Right atrium auricular region (tissue), 2 donors: ENCODE measurements at regions not wholly inside any gene's neighbourhood (a gene's known extent, or its start where the extent isn't known, plus 50 kb on each side); places are given as distances from the start of the nearest gene placed in this dataset.

Source experiments
- DNase-seq: peaks from one replicate; pipeline ENCODE4 v3.0.0-alpha.2; 2019; ENCODE audit warnings: low spot score
- H3K27ac ChIP-seq, 2 donors: fragments of 200-600 bp; sonication (generic); 1 replicate in 1 of 2; 2 replicates in 1 of 2; pipeline ENCODE4 v1.5.1; 2016 to 2019
- H3K27me3 ChIP-seq, 2 donors: fragments of 200-600 bp; sonication (generic); one replicate each; pipeline versions ENCODE4 v1.5.1 to v1.6.0; 2017 to 2019
- H3K36me3 ChIP-seq: fragments of 200-600 bp; sonication (generic); one replicate; pipeline ENCODE4 v1.5.1; 2016
- H3K4me1 ChIP-seq, 2 donors: fragments of 200-600 bp; sonication (generic); one replicate each; pipeline versions ENCODE4 v1.5.1 to v1.6.0; 2017 to 2019
- H3K4me3 ChIP-seq, 2 donors: fragments of 200-600 bp; sonication (generic); 1 replicate in 1 of 2; 2 replicates in 1 of 2; pipeline ENCODE4 v1.5.1; 2017 to 2019; ENCODE audit warnings: mild to moderate bottlenecking in 1 of 2, moderate library complexity in 1 of 2
- H3K9me3 ChIP-seq, 2 donors: fragments of 200-600 bp; sonication (generic); one replicate each; pipeline ENCODE4 v1.5.1; 2019
- CTCF ChIP-seq, 2 donors: fragments of 200-600 bp; sonication (generic); IDR thresholded peaks; one replicate each; pipeline ENCODE4 v1.5.1; 2019; ENCODE audit warnings: antibody characterized with exemption in 2 of 2

GRCh38 chr3:137511655-137512054, 252.5 kb upstream of the SOX14 start:
- no peak overlapping the region for H3K4me3 ChIP-seq
- no peaks in the 10 kb centered on the region for H3K36me3 ChIP-seq
- no peaks in the 10 kb centered on the region for H3K27me3 ChIP-seq
- no peak for TF ChIP-seq CTCF (IDR thresholded peaks at IDR 0.05)
- DNase-seq: no peak
- H3K27ac ChIP-seq: no peak overlapping the region
- H3K9me3 ChIP-seq: no peaks in the 10 kb centered on the region
- no peaks in the 10 kb centered on the region for H3K4me1 ChIP-seq

GRCh38 chr3:137514853-137515252, 249.3 kb upstream of the SOX14 start:
- H3K27me3 ChIP-seq: no peaks in the 10 kb centered on the region
- no peak for TF ChIP-seq CTCF (IDR thresholded peaks at IDR 0.05)
- no peak overlapping the region for H3K4me3 ChIP-seq
- no peak overlapping the region for H3K27ac ChIP-seq
- no peaks in the 10 kb centered on the region for H3K36me3 ChIP-seq
- H3K9me3 ChIP-seq: no peaks in the 10 kb centered on the region
- no peak for DNase-seq
- no peaks in the 10 kb centered on the region for H3K4me1 ChIP-seq

- Histone ChIP-seq H3K9me3 (no peaks in the 10 kb centered on the region), H3K27ac (no peak overlapping the region), H3K36me3 (no peaks in the 10 kb centered on the region), H3K4me1 (no peaks in the 10 kb centered on the region), H3K4me3 (no peak overlapping the region), H3K27me3 (no peaks in the 10 kb centered on the region)
- no peak for DNase-seq
- no peak for TF ChIP-seq CTCF (IDR thresholded peaks at IDR 0.05)
These were observed 244.5 kb upstream of the SOX14 start for GRCh38 chr3:137519602-137520001.

- Histone ChIP-seq H3K4me1 (no peaks in the 10 kb centered on the region), H3K36me3 (no peaks in the 10 kb centered on the region), H3K4me3 (no peak overlapping the region), H3K27me3 (no peaks in the 10 kb centered on the region), H3K9me3 (no peaks in the 10 kb centered on the region), H3K27ac (no peak overlapping the region)
- TF ChIP-seq CTCF (IDR thresholded peaks at IDR 0.05): no peak
- no peak for DNase-seq
These were observed 239.4 kb upstream of the SOX14 start for GRCh38 chr3:137524751-137525150.

GRCh38 chr3:137525471-137525870, 238.6 kb upstream of the SOX14 start:
- Histone ChIP-seq H3K4me1 (no peaks in the 10 kb centered on the region), H3K36me3 (no peaks in the 10 kb centered on the region), H3K27me3 (no peaks in the 10 kb centered on the region), H3K4me3 (no peak overlapping the region), H3K9me3 (no peaks in the 10 kb centered on the region), H3K27ac (no peak overlapping the region)
- no peak for DNase-seq
- TF ChIP-seq CTCF (IDR thresholded peaks at IDR 0.05): no peak

GRCh38 chr3:137542049-137542448, 222.1 kb upstream of the SOX14 start:
- H3K9me3 ChIP-seq: peaks cover 0 to 11% of the 10 kb centered on the region in 2 donors
- no peak for DNase-seq
- no peaks in the 10 kb centered on the region for H3K27me3 ChIP-seq
- no peaks in the 10 kb centered on the region for H3K4me1 ChIP-seq
- H3K36me3 ChIP-seq: no peaks in the 10 kb centered on the region
- no peak for TF ChIP-seq CTCF (IDR thresholded peaks at IDR 0.05)
- H3K27ac ChIP-seq: no peak overlapping the region
- H3K4me3 ChIP-seq: no peak overlapping the region
